ENCODE measurements at regions not wholly inside any gene's neighbourhood (a gene's known extent, or its start where the extent isn't known, plus 50 kb on each side); places are given as distances from the start of the nearest gene placed in this dataset.

GRCh38 chr12:91753649-91754048 lies 392.0 kb downstream of the BTG1 start:
- no peak overlapping the region for H3K9ac ChIP-seq (ENCODE audit: low read depth in 1 of 2, low read length in 2 of 2)
- H3K4me3 ChIP-seq (ENCODE audit: low read depth in 1 of 3, low read length in 3 of 3): no peak overlapping the region
- WGBS: 96% methylated on average over 3 of the region's 3 CpGs
- no peaks in the 10 kb centered on the region for H3K27me3 ChIP-seq (ENCODE audit: control insufficient read depth in 4 of 4, insufficient read depth in 4 of 4, low read length in 3 of 4)
- no peak for DNase-seq (ENCODE audit: low spot score)
- H3K4me1 ChIP-seq (ENCODE audit: control insufficient read depth in 4 of 4, insufficient read depth in 4 of 4, low read length in 3 of 4): no peaks in the 10 kb centered on the region
- no peaks in the 10 kb centered on the region for H3K36me3 ChIP-seq (ENCODE audit: control insufficient read depth in 4 of 4, insufficient read depth in 3 of 4, low read depth in 1 of 4, low read length in 3 of 4)
- H3K27ac ChIP-seq (ENCODE audit: low read depth in 1 of 2, low read length in 2 of 2): no peak overlapping the region
- TF ChIP-seq, protein P1, sequence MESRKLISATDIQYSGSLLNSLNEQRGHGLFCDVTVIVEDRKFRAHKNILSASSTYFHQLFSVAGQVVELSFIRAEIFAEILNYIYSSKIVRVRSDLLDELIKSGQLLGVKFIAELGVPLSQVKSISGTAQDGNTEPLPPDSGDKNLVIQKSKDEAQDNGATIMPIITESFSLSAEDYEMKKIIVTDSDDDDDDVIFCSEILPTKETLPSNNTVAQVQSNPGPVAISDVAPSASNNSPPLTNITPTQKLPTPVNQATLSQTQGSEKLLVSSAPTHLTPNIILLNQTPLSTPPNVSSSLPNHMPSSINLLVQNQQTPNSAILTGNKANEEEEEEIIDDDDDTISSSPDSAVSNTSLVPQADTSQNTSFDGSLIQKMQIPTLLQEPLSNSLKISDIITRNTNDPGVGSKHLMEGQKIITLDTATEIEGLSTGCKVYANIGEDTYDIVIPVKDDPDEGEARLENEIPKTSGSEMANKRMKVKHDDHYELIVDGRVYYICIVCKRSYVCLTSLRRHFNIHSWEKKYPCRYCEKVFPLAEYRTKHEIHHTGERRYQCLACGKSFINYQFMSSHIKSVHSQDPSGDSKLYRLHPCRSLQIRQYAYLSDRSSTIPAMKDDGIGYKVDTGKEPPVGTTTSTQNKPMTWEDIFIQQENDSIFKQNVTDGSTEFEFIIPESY (IDR thresholded peaks at IDR 0.05): no peak
- TF ChIP-seq HNF4A (conservative IDR thresholded peaks at IDR 0.05) (no peak), GABPA (IDR thresholded peaks at IDR 0.05 in 1 of 2, conservative IDR thresholded peaks at IDR 0.05 in 1 of 2) (no peak), CTCF (IDR thresholded peaks at IDR 0.05; ENCODE audit: low read depth, low read length, missing input control) (no peak), REST (IDR thresholded peaks at IDR 0.05) (no peak), TAF1 (conservative IDR thresholded peaks at IDR 0.05) (no peak)
- TF ChIP-seq, protein P2, sequence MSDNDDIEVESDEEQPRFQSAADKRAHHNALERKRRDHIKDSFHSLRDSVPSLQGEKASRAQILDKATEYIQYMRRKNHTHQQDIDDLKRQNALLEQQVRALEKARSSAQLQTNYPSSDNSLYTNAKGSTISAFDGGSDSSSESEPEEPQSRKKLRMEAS (IDR thresholded peaks at IDR 0.05): no peak
- no peaks in the 10 kb centered on the region for H3K9me3 ChIP-seq (ENCODE audit: control insufficient read depth in 4 of 4, low read length in 3 of 4)

DNA sequence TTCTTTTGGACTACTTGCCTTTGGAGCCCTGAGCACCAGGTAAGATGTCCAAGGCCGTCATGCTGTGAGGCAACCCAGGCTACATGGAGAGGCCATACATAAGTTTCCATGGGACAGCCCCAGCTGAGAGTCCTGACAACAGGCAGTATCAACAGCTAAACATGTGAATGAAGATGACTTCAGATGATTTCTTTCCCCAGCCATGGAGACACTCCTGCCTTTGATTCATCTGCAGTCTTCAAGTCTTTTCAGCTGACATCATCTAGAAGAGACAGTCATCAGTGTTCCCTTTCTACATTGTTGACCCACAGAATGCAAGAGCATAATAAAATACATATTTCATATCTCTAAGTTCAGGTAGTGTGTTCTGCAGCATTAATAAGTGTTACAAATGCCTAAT lies 398.7 kb downstream of the BTG1 start:
- H3K27ac ChIP-seq (ENCODE audit: low read depth in 1 of 2, low read length in 2 of 2): no peak overlapping the region
- no peaks in the 10 kb centered on the region for H3K27me3 ChIP-seq (ENCODE audit: control insufficient read depth in 4 of 4, insufficient read depth in 4 of 4, low read length in 3 of 4)
- WGBS: 98% methylated on average over 1 of the region's 1 CpG
- no peak for DNase-seq (ENCODE audit: low spot score)
- H3K9me3 ChIP-seq (ENCODE audit: control insufficient read depth in 4 of 4, low read length in 3 of 4): no peaks in the 10 kb centered on the region
- H3K9ac ChIP-seq (ENCODE audit: low read depth in 1 of 2, low read length in 2 of 2): no peak overlapping the region
- H3K36me3 ChIP-seq (ENCODE audit: control insufficient read depth in 4 of 4, insufficient read depth in 3 of 4, low read depth in 1 of 4, low read length in 3 of 4): no peaks in the 10 kb centered on the region
- H3K4me3 ChIP-seq (ENCODE audit: low read depth in 1 of 3, low read length in 3 of 3): no peak overlapping the region
- H3K4me1 ChIP-seq (ENCODE audit: control insufficient read depth in 4 of 4, insufficient read depth in 4 of 4, low read length in 3 of 4): no peaks in the 10 kb centered on the region
- TF ChIP-seq TAF1 (conservative IDR thresholded peaks at IDR 0.05) (no peak), NR2F2 (IDR thresholded peaks at IDR 0.05) (no peak), HNF4A (conservative IDR thresholded peaks at IDR 0.05) (no peak), ATF3 (IDR thresholded peaks at IDR 0.05) (no peak), CTCF (IDR thresholded peaks at IDR 0.05; ENCODE audit: low read depth, low read length, missing input control) (no peak)

Measured in liver (tissue), 8 donors.